Karpas-422 (cell line): ENCODE measurements at regions not wholly inside any gene's neighbourhood (a gene's known extent, or its start where the extent isn't known, plus 50 kb on each side); places are given as distances from the start of the nearest gene placed in this dataset.

Source experiments
- DNase-seq: peaks from one replicate; pipeline ENCODE4 v3.0.0-alpha.2; 2015
- H2AFZ ChIP-seq: fragments of 200-600 bp; sonication (generic); 2 replicates; pipeline ENCODE4 v1.6.1; 2014; ENCODE audit warnings: antibody characterized with exemption, low read length, mixed read lengths
- H3K27ac ChIP-seq: fragments of 200-600 bp; sonication (generic); 2 replicates; pipeline ENCODE4 v1.5.1; 2014; ENCODE audit warnings: mild to moderate bottlenecking, low read length, moderate library complexity
- H3K27me3 ChIP-seq: fragments of 200-600 bp; sonication (generic); 2 replicates; pipeline ENCODE4 v1.6.1; 2014; ENCODE audit warnings: low read length, mixed read lengths
- H3K36me3 ChIP-seq: fragments of 200-600 bp; sonication (generic); 2 replicates; pipeline ENCODE4 v1.6.1; 2014; ENCODE audit warnings: low read length, mixed read lengths; ENCODE audit not compliant: insufficient read depth
- H3K4me1 ChIP-seq: fragments of 200-600 bp; sonication (generic); 2 replicates; pipeline ENCODE4 v1.6.1; 2014; ENCODE audit warnings: mild to moderate bottlenecking, low read length, mixed read lengths
- H3K4me2 ChIP-seq: fragments of 200-600 bp; sonication (generic); 2 replicates; pipeline ENCODE4 v1.6.1; 2014; ENCODE audit warnings: low read length, low read depth, mild to moderate bottlenecking; ENCODE audit not compliant: poor library complexity, severe bottlenecking
- H3K4me3 ChIP-seq: fragments of 200-600 bp; sonication (generic); 2 replicates; pipeline ENCODE4 v1.5.1; 2014; ENCODE audit warnings: mild to moderate bottlenecking, antibody characterized with exemption, low read length, mixed read lengths
- H3K79me2 ChIP-seq: fragments of 200-600 bp; sonication (generic); 2 replicates; pipeline ENCODE4 v1.6.1; 2014; ENCODE audit warnings: mild to moderate bottlenecking, low read length, mixed read lengths
- H3K9ac ChIP-seq: fragments of 200-600 bp; sonication (generic); 2 replicates; pipeline ENCODE4 v1.6.0; 2014; ENCODE audit warnings: low read length
- H3K9me2 ChIP-seq: fragments of 200-600 bp; sonication (generic), shearing (Covaris generic); replicated peaks from 2 replicates; pipeline ENCODE4 v1.6.0; 2014; ENCODE audit warnings: mild to moderate bottlenecking, low read length, moderate library complexity; ENCODE audit not compliant: insufficient read depth
- H3K9me3 ChIP-seq: fragments of 300-700, 200-600 bp; sonication (generic); 2 replicates; pipeline ENCODE4 v1.6.1; 2014; ENCODE audit warnings: low read length, mixed read lengths
- H4K20me1 ChIP-seq: fragments of 200-600 bp; sonication (generic); 2 replicates; pipeline ENCODE4 v1.6.1; 2014; ENCODE audit warnings: mild to moderate bottlenecking, antibody characterized with exemption, low read length, low read depth; ENCODE audit not compliant: insufficient read depth

DNA sequence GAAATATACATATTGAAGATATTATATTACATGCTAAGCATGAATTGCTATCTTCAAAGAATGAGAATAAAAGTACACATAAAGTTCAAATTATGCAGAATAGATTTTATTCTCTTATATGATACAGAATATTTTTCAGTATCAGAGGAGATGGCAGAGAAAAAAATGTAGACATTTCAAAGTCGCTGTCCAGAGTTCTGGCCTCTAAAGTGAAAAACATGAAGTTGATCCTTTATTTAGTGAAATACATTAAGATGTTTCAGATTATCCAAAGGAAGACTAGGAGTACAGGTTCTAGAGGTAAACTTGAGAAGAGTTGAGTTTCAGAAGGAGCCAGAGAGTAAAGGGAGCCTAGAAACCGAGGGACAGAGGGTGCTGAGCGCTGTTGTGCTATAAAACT is 303.6 kb downstream of the UTP18 start:
- Histone ChIP-seq H3K9me3 (no peaks in the 10 kb centered on the region), H3K9ac (no peak overlapping the region), H3K27me3 (no peaks in the 10 kb centered on the region), H4K20me1 (no peaks in the 10 kb centered on the region), H3K4me3 (no peak overlapping the region), H3K79me2 (no peaks in the 10 kb centered on the region), H3K27ac (no peak overlapping the region), H3K36me3 (no peaks in the 10 kb centered on the region), H3K4me1 (no peaks in the 10 kb centered on the region), H3K9me2 (no peaks in the 10 kb centered on the region), H2AFZ (no peak overlapping the region), H3K4me2 (no peak overlapping the region)
- no peak for DNase-seq

DNA sequence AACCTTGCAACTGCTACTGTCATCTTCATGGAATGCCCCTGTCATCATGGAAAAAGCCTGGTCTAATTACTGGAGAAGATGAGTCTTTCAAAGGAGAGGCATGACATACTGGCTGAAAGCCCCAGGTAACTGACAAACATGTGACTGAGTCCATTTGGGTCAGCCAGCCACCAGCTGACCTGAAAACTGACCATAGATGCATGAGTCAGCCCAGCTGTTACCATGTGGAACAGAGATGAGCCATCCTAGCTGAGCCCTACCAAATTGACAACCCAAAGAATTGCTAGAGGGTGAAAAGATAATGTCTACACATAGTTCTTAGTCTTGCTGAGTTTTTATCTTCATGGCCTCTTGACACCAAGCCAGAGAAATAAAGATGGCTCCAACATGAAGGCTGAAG is 311.8 kb downstream of the UTP18 start:
- no peak overlapping the region for H2AFZ ChIP-seq
- H3K4me1 ChIP-seq = no peaks in the 10 kb centered on the region
- no peaks in the 10 kb centered on the region for H3K9me3 ChIP-seq
- H3K79me2 ChIP-seq = no peaks in the 10 kb centered on the region
- H3K27me3 ChIP-seq = no peaks in the 10 kb centered on the region
- H3K9me2 ChIP-seq = no peaks in the 10 kb centered on the region
- no peak overlapping the region for H3K4me2 ChIP-seq
- no peak overlapping the region for H3K27ac ChIP-seq
- H3K36me3 ChIP-seq = no peaks in the 10 kb centered on the region
- H3K4me3 ChIP-seq = no peak overlapping the region
- no peak overlapping the region for H3K9ac ChIP-seq
- H4K20me1 ChIP-seq = no peaks in the 10 kb centered on the region
- no peak for DNase-seq
